ENCODE measurements at regions not wholly inside any gene's neighbourhood (a gene's known extent, or its start where the extent isn't known, plus 50 kb on each side); places are given as distances from the start of the nearest gene placed in this dataset.

GRCh38 chr12:92582475-92582874 is 120.3 kb upstream of the PLEKHG7 start:
- no peak for DNase-seq (ENCODE audit: low read depth)

GRCh38 chr12:92581604-92582003 is 121.2 kb upstream of the PLEKHG7 start:
- no peak for DNase-seq (ENCODE audit: low read depth)

DNA sequence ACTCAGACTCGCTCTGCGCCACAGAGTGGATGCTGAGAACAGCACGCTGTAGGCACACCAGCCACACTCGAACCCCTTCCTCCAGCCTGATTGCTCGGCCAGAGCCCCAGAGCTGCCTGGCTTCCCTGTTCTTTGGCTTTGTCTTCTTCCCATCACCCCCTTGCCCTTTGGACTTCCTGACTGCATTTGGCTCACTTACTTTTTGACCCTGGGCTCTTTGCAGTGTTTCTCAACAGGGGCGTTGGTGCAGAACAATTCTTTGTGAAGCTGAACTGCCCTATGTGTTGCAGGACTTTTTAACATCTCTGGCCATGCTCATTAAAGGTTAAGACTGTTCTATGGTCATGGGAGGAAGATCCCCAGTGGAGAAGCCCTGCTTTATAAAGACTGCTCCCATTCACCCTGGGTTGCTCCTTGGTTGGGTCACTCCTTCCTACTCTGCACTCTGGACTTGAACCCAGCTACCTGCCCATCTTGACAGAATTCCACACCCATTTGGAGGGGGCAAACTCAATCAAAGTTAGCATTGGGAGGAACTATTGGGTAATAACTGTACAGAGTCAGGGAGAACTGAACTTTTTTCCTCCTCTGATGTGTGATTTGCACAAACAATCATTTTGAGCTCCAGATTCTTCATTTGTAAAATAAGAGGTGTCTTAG is 127.7 kb upstream of the PLEKHG7 start:
- DNase-seq (ENCODE audit: low read depth): no peak

GRCh38 chr12:92574051-92574783 is 128.6 kb upstream of the PLEKHG7 start:
- no peak for DNase-seq (ENCODE audit: low read depth)

DNA sequence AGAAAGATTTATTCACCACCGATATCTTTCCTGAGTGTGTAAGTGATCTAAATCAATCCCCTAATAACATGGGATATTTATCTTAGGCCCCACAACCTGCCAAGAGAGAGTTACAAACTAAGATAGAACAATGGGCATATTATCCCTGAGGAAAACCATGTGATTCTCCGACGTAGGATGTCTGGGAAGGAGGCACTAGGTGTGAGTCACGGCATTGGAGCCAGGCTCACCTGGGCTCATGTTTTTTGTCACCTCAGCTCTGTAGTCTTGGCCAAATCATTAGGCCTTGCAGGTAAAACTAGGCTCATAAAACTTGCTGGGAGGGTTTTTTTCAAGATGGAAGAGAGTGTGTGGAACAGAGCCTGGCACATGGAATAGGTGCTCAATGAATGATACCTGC is 129.7 kb upstream of the PLEKHG7 start:
- no peak for DNase-seq (ENCODE audit: low read depth)

DNA sequence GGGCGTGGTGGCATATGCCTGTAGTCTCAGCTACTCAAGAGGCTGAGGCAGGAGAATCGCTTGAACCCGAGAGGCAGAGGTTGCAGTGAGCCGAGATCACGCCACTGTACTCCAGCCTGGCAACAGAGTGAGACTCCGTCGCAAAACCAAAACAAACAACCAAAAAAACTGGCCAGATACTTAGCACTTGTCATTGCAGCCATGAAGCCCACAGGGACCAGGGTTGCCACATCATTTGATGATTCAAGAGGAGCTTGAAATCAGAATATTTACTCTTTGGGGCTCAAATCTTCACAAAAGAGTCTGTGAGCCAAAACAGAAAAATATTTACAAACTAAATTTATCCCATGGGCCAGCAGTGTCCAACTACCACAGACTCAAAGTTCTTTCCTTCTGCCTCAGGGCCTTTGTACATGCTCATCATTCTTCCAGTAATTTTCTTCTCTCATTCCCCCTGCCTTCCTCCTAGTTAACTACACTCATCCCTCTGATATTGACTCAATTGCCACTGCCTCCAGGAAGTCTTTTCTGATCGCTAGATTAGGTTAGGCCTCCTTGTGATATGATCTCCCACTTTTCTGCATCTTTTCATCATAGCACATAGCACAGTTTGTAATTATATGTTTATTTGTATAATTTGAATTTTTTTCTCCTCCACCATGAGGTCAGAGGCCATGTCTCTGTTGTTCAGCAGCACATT is 130.8 kb upstream of the PLEKHG7 start:
- no peak for DNase-seq (ENCODE audit: low read depth)

GRCh38 chr12:92571169-92571568 is 131.6 kb upstream of the PLEKHG7 start:
- no peak for DNase-seq (ENCODE audit: low read depth)

DNA sequence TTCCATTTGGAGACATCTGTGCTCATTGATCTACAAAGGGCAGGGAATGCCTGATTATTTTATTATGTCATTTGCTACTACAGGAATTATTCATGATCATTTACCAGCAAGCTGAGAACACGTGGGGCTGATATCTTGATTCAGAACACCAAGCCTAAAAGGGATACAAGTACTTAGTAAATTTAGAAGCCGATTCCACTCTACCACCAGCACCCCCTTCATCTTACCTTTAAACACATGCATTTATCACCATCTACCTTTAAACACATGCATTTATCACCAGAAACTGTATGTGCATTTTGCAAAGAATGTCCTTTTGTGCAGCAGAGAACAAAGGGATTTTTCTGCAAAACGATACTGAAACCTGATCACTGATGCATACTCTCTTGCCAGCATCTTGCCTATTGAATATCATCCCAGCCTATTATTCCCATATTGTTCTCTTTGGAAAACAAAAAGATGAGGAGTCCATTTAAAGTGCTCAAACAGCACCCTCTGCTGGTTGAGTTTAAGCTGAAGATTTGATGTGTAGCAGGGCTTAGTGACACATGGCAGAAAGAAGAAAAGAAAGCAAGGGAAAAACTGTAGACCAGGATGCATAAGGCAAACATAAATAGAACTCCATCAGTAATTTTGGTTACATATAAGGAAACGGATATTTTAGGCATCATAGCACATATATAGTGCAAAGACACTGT is 132.6 kb upstream of the PLEKHG7 start:
- DNase-seq (ENCODE audit: low read depth): peak; percentile 70

DNA sequence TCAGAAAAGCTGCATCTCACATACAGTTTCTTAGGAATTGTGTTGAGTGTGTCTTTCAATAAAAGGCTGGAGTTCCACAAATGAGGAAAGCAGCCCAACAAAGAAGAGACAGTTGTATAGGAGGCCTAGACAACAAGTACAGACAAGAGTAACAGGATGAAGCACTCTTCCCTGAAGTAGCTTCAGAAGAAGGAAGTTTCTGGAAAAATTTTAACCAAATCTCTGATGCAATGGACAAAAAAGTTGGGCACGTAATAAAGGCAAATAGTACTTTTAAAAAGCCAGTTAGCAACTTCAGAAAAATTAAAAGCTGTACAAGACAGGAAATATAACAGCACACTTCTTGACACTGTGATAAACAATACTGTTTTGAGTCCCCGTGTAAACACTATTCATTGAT is 134.1 kb upstream of the PLEKHG7 start:
- no peak for DNase-seq (ENCODE audit: low read depth)

GRCh38 chr12:92566448-92567019 is 136.3 kb upstream of the PLEKHG7 start:
- no peak for DNase-seq (ENCODE audit: low read depth)

GRCh38 chr12:92563819-92564218 is 139.0 kb upstream of the PLEKHG7 start:
- DNase-seq (ENCODE audit: low read depth): no peak

DNA sequence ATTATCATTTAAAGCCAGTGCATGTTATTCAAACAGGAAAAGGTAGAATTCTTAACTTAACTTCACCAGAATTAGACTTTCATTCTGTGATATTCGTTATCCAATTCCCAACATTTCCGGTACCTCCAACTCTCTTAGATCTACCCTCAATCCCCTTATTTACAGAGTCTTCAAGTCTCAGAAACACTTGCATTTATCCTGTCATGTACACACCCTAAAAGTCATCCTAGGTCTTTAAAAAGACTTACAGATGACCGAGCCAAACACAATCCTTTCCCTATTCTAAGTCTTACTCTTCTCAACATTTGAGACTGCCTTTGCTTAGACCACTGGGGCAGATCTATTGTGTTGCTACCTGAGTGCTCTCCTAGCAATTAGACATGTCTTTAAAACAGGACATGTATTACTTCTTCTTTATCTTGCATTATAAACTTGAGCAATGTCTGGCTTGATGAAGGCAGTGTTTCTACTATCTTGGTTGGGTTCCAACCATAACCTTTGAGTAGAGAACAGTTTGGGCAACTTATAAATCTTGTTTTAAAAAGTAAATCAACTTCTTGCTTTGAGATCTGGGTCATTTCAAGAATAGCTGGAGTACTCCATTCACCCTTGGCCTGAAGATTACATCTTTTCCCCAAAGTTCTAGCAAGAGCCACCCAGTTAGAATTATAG is 140.6 kb upstream of the PLEKHG7 start:
- DNase-seq (ENCODE audit: low read depth): no peak

DNA sequence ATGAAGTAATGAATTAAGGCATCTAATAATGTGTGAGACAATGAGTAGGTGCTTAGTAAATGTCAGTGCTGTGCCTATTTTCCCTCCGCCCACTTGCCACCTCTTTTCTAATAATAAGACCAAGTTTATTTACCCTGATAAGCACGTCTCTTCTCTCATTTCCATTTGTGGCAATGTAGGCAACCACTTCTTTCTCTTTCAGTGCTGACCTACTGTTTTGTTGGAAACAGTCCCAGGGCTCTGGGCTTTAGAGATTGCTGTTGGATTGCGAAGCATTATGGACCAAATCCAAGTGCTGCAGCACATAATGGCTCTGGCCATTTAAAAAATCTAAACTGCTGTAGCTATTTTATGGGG is 141.3 kb upstream of the PLEKHG7 start:
- DNase-seq (ENCODE audit: low read depth): no peak

- DNase-seq (ENCODE audit: low read depth): no peak
These were observed 141.9 kb upstream of the PLEKHG7 start for GRCh38 chr12:92560713-92561542.

GRCh38 chr12:92558806-92559205 is 144.0 kb upstream of the PLEKHG7 start:
- DNase-seq (ENCODE audit: low read depth): no peak

GRCh38 chr12:92558215-92558773 is 144.5 kb upstream of the PLEKHG7 start:
- DNase-seq (ENCODE audit: low read depth): no peak

DNA sequence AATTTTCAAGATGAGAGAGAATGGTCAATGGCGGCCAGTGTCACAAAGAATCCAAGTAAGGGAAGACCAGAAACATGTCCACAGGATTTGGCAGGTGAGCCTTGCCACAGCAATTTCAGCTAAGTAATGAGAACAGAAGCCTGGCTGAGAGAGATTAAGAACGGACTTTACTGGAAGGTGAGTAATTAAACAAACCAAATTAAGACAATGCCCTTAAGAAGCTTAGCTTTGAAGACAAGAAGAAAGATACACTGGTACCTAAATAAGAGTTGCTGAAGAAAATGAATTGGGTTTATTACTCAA is 145.4 kb upstream of the PLEKHG7 start:
- no peak for DNase-seq (ENCODE audit: low read depth)

GRCh38 chr12:92556637-92557421 is 146.0 kb upstream of the PLEKHG7 start:
- no peak for DNase-seq (ENCODE audit: low read depth)

- DNase-seq (ENCODE audit: low read depth): no peak
These were observed 146.6 kb upstream of the PLEKHG7 start for GRCh38 chr12:92556141-92556540.

All from HS-5 (cell line).